Omental fat pad (tissue), 3 donors: ENCODE measurements at regions not wholly inside any gene's neighbourhood (a gene's known extent, or its start where the extent isn't known, plus 50 kb on each side); places are given as distances from the start of the nearest gene placed in this dataset.
"Not testable (repeated sequence)": the region's sequence is repeated elsewhere in the genome, so short reads cannot be mapped to it uniquely, and the experiment has no call there.

ENCODE experiments used
- ATAC-seq: fragments of 150-250 bp; one replicate; pipeline ENCODE4 v1.9.1; 2016; ENCODE audit warnings: mild to moderate bottlenecking, moderate library complexity; ENCODE audit not compliant: low FRiP score
- DNase-seq: peaks from one replicate; pipeline ENCODE4 v3.0.0-alpha.2; 2019; ENCODE audit warnings: low spot score
- TF ChIP-seq, protein P1 (sequence below), 3 donors: fragments of 450-650 bp; IDR thresholded peaks; one replicate each; pipeline ENCODE4 v1.5.1; 2016 to 2017; ENCODE audit warnings: antibody characterized with exemption in 3 of 3, mild to moderate bottlenecking in 3 of 3, moderate library complexity in 2 of 3

DNA sequence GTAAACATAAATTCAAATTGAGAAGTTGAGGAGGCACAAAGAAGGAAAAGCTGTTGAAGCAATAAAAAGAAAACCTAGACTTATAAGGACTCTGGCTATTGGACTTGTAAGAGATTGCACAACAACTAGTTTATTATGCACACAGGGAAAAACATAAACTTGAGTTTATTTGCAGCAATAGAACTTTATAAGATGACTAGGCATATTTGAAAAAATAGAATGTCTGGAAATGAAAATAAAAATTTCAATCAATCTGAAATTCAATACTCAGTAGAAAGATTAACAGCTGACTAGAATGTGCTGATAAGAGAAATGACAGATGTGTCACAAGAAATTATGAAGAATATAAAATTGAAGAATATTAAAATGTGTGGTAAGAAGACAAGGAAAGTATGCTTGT is 505.4 kb upstream of the ZP4 start:
- ATAC-seq = no peak
- no peak for DNase-seq
- TF ChIP-seq, protein P1, sequence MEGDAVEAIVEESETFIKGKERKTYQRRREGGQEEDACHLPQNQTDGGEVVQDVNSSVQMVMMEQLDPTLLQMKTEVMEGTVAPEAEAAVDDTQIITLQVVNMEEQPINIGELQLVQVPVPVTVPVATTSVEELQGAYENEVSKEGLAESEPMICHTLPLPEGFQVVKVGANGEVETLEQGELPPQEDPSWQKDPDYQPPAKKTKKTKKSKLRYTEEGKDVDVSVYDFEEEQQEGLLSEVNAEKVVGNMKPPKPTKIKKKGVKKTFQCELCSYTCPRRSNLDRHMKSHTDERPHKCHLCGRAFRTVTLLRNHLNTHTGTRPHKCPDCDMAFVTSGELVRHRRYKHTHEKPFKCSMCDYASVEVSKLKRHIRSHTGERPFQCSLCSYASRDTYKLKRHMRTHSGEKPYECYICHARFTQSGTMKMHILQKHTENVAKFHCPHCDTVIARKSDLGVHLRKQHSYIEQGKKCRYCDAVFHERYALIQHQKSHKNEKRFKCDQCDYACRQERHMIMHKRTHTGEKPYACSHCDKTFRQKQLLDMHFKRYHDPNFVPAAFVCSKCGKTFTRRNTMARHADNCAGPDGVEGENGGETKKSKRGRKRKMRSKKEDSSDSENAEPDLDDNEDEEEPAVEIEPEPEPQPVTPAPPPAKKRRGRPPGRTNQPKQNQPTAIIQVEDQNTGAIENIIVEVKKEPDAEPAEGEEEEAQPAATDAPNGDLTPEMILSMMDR (IDR thresholded peaks at IDR 0.05) = no peak

DNA sequence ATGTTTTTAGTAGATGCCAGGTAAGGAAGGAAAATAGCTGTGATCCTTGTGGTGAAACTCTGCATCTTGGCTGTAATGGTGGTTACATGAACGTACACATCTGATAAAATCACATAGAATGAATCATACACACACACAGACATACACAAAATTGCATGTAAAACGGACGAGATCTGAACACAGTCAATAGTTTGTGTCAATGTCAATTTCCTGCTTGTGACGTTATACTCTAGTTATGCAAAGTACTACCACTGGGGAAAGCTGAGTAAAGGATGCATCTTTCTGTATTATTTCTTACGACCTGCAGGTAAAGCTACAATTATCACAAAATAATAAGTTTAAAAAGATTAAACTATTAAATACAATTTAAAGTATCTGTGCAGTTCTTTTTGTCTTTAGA is 493.7 kb upstream of the ZP4 start:
- TF ChIP-seq, protein P1 (IDR thresholded peaks at IDR 0.05) = no peak
- no peak for ATAC-seq
- DNase-seq = no peak

DNA sequence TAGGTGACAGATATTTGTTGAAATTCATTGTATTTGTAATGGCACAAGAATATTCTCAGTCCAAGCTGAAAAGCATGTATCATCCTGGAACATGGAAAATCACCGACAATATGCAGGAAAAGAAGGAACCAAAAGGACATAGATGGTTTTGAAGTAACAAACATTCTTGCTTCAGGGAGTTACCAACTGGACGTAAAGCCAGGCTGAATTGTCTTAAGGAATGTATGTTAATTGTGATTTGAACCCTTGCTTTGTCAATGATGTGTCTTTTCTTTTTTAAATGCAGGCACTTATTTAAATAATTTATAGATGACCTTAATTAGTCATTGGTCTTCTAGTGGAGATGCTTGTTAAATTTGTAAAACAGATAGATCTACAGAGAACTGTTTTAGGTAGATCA is 489.4 kb upstream of the ZP4 start:
- ATAC-seq (no peak), DNase-seq (no peak)
- TF ChIP-seq, protein P1 (IDR thresholded peaks at IDR 0.05) = no peak

DNA sequence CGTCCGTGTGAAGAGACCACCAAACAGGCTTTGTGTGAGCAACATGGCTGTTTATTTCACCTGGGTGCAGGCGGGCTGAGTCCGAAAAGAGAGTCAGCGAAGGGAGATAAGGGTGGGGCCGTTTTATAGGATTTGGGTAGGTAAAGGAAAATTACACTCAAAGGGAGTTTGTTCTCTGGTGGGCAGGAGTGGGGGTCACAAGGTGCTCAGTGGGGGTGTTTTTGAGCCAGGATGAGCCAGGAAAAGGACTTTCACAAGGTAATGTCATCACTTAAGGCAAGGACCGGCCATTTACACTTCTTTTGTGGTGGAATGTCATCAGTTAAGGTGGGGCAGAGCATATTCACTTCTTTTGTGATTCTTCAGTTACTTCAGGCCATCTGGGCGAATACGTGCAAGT is 488.7 kb upstream of the ZP4 start:
- ATAC-seq, DNase-seq: not testable (repeated sequence)

DNA sequence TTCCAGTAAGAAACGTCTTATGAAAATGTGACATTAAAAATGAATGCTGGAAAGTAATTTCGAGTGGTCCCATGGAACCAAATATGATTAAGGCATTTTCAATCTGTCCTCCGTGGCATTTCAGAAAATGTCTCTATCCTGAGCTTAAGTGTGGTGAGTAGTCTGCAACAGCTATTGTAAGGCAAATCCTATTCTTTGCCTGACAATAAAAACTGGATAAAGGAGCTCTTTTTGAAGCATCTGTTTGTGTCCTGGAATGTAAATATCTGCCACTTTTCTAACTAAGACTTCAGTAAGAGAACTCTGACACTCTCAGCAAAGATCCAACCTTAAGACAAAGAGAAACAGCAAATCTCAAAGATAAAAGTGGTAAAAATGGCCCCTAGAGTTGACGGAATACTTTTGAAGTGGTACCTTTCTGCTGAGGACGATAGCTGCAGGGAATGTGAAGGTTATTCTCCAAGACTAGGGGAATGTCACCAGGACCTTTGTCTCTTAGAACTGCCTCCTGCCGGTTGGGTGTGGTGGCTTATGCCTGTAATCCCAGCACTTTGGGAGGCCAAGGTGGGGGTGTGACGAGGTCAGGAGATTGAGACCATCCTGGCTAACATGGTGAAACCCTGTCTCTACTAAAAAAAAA is 486.7 kb upstream of the ZP4 start:
- no peak for ATAC-seq
- no peak for DNase-seq
- TF ChIP-seq, protein P1 (IDR thresholded peaks at IDR 0.05) = no peak

DNA sequence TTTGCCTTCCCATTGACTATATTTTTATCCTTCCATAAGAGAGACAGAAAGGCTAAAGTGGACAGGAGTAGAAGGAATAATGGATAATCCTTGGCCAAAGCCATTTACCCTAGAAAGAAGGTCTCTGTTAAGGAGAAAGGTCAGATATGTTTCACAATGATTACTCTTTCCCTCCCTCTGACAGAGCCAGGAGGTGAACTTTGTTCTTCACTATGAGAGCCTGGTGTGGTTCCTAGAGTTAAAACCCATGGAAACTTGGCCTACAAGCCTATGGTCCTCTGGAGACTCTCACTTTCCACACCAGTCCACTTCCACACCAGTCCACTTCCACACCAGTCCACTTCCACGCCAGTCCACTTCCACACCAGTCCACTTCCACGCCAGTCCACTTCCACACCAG is 479.9 kb upstream of the ZP4 start:
- ATAC-seq = no peak

DNA sequence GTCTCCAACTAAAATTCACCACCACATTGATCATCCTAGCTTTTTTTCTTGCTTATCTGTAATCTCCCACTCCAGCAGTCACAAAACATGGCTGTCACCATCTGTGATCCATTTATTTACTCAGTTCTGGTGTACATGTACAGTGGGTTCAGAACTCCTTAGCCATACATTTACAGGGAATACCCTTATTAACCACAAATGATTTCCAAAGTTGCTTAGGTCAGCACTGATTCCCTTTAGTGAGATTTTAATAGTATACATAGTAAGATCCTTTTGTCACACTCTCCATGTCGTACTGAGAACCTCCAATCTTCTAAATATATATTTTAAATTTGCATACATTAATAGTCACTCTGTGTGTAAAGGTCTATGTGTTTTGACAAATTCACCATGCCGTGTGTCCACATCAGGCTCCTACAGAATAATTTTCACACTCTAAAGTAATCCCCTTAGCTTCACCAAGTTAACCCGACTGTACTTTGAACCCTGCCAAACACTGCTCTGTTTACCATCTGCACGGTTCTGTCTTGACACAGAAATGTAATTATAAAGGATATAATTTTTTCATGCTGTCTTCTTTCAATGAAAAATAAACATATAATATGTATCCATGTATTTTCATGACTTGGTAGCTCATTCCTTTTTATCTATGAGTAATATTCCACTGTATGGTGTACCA is 473.6 kb upstream of the ZP4 start:
- DNase-seq (no peak), ATAC-seq (no peak)
- TF ChIP-seq, protein P1 (IDR thresholded peaks at IDR 0.05) = no peak

More for the DNA sequence above, 479.9 kb upstream of the ZP4 start:
- no peak for DNase-seq
- TF ChIP-seq, protein P1 (IDR thresholded peaks at IDR 0.05) = no peak
